H7 (cell line): ENCODE measurements at regions not wholly inside any gene's neighbourhood (a gene's known extent, or its start where the extent isn't known, plus 50 kb on each side); places are given as distances from the start of the nearest gene placed in this dataset.

ENCODE experiments used
- DNase-seq: peaks from one replicate; pipeline ENCODE4 v3.0.0; 2012
- H3K27me3 ChIP-seq: 2 replicates; pipeline ENCODE4 v1.6.0; 2011; ENCODE audit warnings: mild to moderate bottlenecking, low read length; ENCODE audit not compliant: control insufficient read depth, insufficient read depth
- H3K36me3 ChIP-seq: replicated peaks from 2 replicates; pipeline ENCODE4 v1.5.1; 2011; ENCODE audit warnings: low read length; ENCODE audit not compliant: control insufficient read depth, insufficient read depth
- H3K4me3 ChIP-seq: 2 replicates; pipeline ENCODE4 v1.5.1; 2011; ENCODE audit warnings: low read depth, mild to moderate bottlenecking, control low read depth, low read length, moderate library complexity; ENCODE audit not compliant: insufficient read depth

- no peak for DNase-seq
- Histone ChIP-seq H3K27me3 (no peaks in the 10 kb centered on the region), H3K4me3 (no peak overlapping the region), H3K36me3 (no peaks in the 10 kb centered on the region)
Observed at GRCh38 chr2:129699781-129700573, 279.5 kb upstream of the RAB6C start.

GRCh38 chr2:129702416-129703176, 276.9 kb upstream of the RAB6C start:
- Histone ChIP-seq H3K4me3 (no peak overlapping the region), H3K27me3 (no peaks in the 10 kb centered on the region), H3K36me3 (no peaks in the 10 kb centered on the region)
- no peak for DNase-seq

GRCh38 chr2:129705085-129705484, 274.4 kb upstream of the RAB6C start:
- no peak for DNase-seq
- H3K27me3 ChIP-seq = no peaks in the 10 kb centered on the region

GRCh38 chr2:129707800-129708199, 271.7 kb upstream of the RAB6C start:
- no peak overlapping the region for H3K4me3 ChIP-seq
- H3K27me3 ChIP-seq = no peaks in the 10 kb centered on the region
- no peak for DNase-seq
- H3K36me3 ChIP-seq = no peaks in the 10 kb centered on the region

More at GRCh38 chr2:129705085-129705484, 274.4 kb upstream of the RAB6C start:
- no peak overlapping the region for H3K4me3 ChIP-seq
- H3K36me3 ChIP-seq = no peaks in the 10 kb centered on the region

GRCh38 chr2:129708221-129708967, 271.1 kb upstream of the RAB6C start:
- no peak overlapping the region for H3K4me3 ChIP-seq
- H3K36me3 ChIP-seq = no peaks in the 10 kb centered on the region
- H3K27me3 ChIP-seq = no peaks in the 10 kb centered on the region
- no peak for DNase-seq

GRCh38 chr2:129709001-129709955, 270.2 kb upstream of the RAB6C start:
- DNase-seq = no peak
- Histone ChIP-seq H3K36me3 (no peaks in the 10 kb centered on the region), H3K27me3 (no peaks in the 10 kb centered on the region), H3K4me3 (no peak overlapping the region)

GRCh38 chr2:129709956-129710598, 269.4 kb upstream of the RAB6C start:
- Histone ChIP-seq H3K27me3 (no peaks in the 10 kb centered on the region), H3K4me3 (no peak overlapping the region), H3K36me3 (no peaks in the 10 kb centered on the region)
- no peak for DNase-seq

GRCh38 chr2:129710670-129711495, 268.6 kb upstream of the RAB6C start:
- DNase-seq = peak; percentile 59
- Histone ChIP-seq H3K36me3 (no peaks in the 10 kb centered on the region), H3K27me3 (no peaks in the 10 kb centered on the region)

GRCh38 chr2:129711816-129712675, 267.4 kb upstream of the RAB6C start:
- DNase-seq = no peak
- H3K4me3 ChIP-seq = no peak overlapping the region
- H3K27me3 ChIP-seq = no peaks in the 10 kb centered on the region
- H3K36me3 ChIP-seq = no peaks in the 10 kb centered on the region

More at GRCh38 chr2:129710670-129711495, 268.6 kb upstream of the RAB6C start:
- H3K4me3 ChIP-seq = no peak overlapping the region

GRCh38 chr2:129712676-129712985, 266.8 kb upstream of the RAB6C start:
- no peaks in the 10 kb centered on the region for H3K36me3 ChIP-seq
- DNase-seq = no peak
- H3K27me3 ChIP-seq = no peaks in the 10 kb centered on the region
- no peak overlapping the region for H3K4me3 ChIP-seq

- H3K27me3 ChIP-seq = no peaks in the 10 kb centered on the region
- no peaks in the 10 kb centered on the region for H3K36me3 ChIP-seq
- DNase-seq = no peak
- no peak overlapping the region for H3K4me3 ChIP-seq
Observed at GRCh38 chr2:129713337-129713736, 266.1 kb upstream of the RAB6C start.

GRCh38 chr2:129716781-129717559, 262.5 kb upstream of the RAB6C start:
- no peaks in the 10 kb centered on the region for H3K36me3 ChIP-seq
- no peaks in the 10 kb centered on the region for H3K27me3 ChIP-seq
- DNase-seq = no peak
- no peak overlapping the region for H3K4me3 ChIP-seq
